Transverse colon (tissue), 3 donors: ENCODE measurements at regions not wholly inside any gene's neighbourhood (a gene's known extent, or its start where the extent isn't known, plus 50 kb on each side); places are given as distances from the start of the nearest gene placed in this dataset.

Experiments
- POLR2A ChIP-seq: fragments of 450-650 bp; IDR thresholded peaks from one replicate; pipeline ENCODE4 v1.6.1; 2016; ENCODE audit warnings: antibody characterized with exemption, mild to moderate bottlenecking, moderate library complexity
- TF ChIP-seq, protein P1 (sequence below), 5 experiments: fragments of 200-600 bp in 3 of 5; fragments of 450-650 bp in 2 of 5; sonication (generic) in 3 of 5; IDR thresholded peaks; 1 replicate in 2 of 5; 2 replicates in 3 of 5; pipeline ENCODE4 v1.5.1; 2016 to 2017; ENCODE audit warnings: antibody characterized with exemption in 5 of 5, inconsistent platforms in 3 of 5, mild to moderate bottlenecking in 2 of 5, moderate library complexity in 1 of 5

GRCh38 chr13:40863723-40864122 is 74.3 kb downstream of the SLC25A15 start:
- TF ChIP-seq POLR2A: no peak
- TF ChIP-seq, protein P1, sequence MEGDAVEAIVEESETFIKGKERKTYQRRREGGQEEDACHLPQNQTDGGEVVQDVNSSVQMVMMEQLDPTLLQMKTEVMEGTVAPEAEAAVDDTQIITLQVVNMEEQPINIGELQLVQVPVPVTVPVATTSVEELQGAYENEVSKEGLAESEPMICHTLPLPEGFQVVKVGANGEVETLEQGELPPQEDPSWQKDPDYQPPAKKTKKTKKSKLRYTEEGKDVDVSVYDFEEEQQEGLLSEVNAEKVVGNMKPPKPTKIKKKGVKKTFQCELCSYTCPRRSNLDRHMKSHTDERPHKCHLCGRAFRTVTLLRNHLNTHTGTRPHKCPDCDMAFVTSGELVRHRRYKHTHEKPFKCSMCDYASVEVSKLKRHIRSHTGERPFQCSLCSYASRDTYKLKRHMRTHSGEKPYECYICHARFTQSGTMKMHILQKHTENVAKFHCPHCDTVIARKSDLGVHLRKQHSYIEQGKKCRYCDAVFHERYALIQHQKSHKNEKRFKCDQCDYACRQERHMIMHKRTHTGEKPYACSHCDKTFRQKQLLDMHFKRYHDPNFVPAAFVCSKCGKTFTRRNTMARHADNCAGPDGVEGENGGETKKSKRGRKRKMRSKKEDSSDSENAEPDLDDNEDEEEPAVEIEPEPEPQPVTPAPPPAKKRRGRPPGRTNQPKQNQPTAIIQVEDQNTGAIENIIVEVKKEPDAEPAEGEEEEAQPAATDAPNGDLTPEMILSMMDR (IDR thresholded peaks at IDR 0.05): no peak
